Activated gamma-delta T cell treated with Interleukin-2 at 50 U/mL for 16 hours (primary cell): ENCODE measurements at regions not wholly inside any gene's neighbourhood (a gene's known extent, or its start where the extent isn't known, plus 50 kb on each side); places are given as distances from the start of the nearest gene placed in this dataset.
"Not testable (repeated sequence)": the region's sequence is repeated elsewhere in the genome, so short reads cannot be mapped to it uniquely, and the experiment has no call there.

Source experiments
- DNase-seq: peaks from one replicate; pipeline ENCODE4 v3.0.0-alpha.2; 2020

DNA sequence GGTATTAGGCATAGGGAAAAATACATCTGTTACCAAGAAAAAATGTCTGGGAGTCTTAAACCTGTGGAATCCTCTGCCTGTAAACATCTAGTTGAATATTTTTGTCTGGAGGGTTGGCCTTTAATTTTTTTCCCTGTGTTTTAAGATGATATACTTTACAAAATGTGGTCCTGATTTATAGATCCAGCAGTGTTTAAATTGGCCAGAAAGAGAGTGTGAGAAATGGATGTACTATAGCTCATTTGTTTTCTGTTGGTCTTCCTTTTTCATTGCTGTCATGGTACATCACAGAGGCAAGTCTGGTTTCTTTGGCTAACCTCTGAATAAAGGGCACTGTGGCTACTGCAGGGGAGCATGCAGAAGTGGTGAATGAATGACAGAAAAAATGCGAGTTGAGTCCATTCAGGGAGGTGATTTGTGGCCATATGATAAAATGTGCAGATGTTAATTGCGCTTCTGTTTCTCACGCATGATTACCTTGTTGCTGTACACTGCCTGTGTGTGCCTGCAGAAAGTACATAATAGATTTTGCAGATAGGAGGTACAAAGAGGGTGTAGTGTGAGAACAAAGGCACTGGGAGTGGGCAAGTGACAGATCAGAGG lies 150.0 kb downstream of the NFKBIZ start:
- no peak for DNase-seq

DNA sequence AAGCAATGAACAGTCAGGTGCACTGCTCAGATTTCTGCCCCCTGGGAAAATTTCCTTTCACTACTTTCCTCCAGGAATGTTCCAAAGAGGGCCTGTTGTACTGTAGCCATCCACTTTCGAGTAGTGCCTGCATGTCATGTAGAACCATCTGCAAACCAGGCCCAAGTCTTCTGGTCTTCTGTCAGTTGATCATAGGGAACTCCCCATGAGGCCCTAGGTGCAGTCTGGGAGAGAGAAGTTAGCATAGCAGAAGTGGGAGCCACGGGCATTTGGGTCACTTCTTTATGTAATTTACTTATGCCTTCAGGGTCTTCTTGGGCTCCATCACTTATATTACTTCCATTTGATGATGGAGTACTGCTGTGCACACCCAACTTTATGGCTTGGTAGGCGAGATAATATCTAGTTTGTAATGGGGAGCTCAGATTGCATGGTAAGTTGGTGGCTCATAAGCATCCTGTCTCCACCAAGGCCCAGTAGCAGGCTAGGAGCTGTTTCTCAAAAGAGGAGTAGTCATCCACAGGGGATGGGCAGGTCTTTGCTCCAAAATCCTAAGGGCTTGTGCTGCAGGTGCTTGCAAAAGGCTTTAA lies 151.4 kb downstream of the NFKBIZ start:
- no peak for DNase-seq

DNA sequence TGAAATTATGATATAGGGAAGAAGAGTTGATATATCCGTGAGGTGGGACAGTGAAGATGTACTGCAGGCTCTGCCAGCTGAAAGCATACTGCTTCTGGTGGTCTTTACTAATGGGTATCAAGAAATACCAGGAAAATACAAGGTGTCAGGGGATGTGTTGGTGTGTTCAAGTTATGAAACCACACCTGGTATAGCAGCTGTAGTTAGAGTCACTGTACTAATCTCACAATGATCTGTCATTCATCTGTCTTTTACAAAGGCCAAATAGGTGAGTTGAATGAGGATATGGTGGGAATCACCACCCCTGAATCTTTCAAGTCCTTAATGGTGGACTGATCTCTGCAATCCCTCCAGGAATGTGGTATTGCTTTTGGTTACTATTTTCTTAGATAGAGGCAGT lies 152.7 kb downstream of the NFKBIZ start:
- no peak for DNase-seq

DNA sequence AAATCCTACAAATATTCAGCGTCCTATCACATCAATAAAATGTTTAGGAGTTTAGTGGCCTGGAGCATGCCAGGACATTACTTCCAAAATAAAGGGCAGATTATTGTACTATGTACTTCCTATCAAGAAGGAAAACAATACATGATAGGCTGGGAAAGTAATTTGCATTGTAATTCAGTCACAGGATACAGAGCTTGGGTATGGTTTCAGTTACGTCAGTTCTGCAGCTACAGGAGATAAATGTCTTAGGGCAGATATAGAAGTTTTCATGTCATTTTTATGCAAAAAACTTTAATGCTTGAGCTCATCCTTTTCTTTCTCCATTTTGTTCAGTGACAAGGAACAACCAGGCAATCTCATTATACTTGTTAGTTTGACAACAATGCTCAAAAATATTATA lies 155.2 kb downstream of the NFKBIZ start:
- no peak for DNase-seq

DNA sequence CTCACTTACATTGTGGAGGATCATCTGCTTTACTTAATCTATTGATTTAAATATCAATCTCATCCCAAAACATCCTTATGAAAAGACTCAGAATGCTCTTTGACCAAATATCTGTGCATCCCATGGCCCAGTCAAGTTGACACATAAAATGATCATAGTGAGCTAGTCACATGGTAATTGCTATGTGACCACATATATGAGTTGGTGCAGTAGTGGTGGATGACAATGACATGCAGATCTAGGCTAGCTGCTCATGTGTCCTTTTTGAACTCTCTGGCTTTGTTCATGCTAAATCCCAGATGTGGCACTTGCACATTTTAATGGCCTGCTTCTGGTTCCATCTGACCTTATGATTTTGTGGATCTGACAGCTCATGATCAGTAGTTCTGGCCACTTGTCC lies 156.2 kb downstream of the NFKBIZ start:
- DNase-seq = no peak

DNA sequence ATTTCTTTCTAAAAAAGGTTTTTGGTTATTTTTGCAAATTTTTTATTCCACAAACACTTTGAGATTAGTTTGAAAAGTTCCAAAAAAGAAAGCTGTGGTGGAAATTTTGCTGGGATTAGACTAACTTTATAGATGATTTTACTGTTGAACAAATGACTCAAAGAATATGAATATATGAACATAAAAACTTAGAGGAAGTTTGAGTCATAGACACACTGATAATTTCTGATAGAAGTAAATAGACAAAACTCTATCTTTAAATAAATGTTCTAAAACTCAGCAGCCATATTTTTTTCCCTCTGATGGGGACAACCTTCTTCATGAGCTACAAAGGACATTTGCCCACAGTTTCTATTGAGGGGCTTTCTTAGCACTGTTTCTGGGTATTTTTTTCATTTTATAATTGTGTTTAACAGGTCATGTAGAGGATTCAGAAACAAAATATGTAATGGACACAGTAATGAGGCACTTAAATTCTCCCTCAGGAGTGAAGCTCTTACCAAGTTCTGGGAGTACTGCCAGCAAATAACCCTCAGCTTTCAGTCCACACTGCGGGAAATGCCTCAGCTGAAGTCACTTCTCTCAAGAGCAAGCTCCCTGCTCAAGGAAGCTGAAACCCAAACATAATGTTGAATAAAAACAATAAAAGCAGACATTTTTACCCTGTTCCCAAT lies 157.6 kb downstream of the NFKBIZ start:
- no peak for DNase-seq

DNA sequence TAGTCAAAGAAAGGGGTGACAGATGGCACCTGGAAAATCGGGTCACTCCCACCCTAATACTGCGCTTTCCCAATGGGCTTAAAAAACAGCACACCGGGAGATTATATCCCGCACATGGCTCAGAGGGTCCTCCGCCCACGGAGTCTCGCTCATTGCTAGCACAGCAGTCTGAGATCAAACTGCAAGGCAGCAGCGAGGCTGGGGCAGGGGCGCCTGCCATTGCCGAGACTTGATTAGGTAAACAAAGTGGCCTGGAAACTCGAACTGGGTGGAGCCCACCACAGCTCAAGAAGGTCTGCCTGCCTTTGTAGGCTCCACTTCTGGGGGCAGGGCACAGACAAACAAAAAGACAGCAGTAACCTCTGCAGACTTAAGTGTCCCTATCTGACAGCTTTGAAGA lies 159.1 kb downstream of the NFKBIZ start:
- not testable (repeated sequence) for DNase-seq

DNA sequence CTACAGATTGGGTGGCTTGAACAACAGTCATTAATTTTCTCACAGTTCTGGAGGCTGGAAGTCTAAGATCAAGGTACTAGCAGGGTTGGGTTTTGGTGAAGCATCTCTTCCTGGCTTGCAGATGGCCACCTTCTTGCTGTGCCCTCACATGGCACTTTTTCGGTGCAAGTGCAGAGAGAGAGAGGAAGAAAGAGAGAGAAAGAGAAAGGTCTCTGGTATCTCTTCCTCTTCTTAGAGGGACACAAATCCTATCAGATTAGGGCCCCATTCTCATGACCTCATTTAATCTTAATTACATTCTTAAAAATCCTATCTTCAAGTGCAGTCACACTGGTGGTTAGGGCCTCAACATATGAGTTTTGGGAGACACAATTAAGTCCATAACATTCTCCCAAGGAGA lies 167.1 kb downstream of the NFKBIZ start:
- no peak for DNase-seq

DNA sequence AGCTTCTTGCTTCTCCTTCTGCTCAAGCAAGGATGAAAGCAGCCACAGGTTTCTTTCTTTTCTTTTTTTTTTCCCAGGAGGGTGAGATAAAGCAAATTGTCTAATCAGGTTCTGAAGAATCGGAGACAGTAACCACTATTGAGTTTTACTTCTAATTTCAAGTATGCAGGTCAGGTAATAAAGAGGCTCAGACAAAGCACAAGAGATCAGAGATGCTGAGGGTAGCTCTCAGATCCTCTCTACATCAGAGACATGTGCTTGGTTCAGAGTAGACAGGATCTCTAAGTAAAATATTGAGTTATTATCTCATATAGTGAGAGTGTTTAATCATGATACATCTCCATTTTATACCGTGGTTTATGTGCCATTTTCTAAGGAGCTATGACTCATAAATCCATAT lies 168.5 kb downstream of the NFKBIZ start:
- no peak for DNase-seq

DNA sequence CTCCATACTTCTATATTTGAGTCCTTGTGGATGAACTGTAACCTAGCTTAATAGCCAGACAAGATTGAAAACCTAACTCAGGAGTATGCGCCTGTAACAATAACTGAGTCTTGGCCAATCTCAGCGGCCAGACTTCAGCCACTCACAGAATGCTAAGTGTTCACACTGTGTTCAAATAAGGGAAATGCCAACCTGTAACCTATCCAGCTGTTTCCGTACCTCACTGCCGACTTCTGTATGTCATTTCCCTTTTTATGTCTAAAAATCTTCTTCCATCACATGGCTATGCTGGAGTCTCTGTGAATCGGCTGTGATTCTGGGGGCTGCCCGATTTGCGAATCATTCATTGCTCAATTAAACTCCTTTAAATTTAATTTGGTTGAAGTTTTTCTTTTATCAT lies 169.2 kb downstream of the NFKBIZ start:
- DNase-seq = no peak

DNA sequence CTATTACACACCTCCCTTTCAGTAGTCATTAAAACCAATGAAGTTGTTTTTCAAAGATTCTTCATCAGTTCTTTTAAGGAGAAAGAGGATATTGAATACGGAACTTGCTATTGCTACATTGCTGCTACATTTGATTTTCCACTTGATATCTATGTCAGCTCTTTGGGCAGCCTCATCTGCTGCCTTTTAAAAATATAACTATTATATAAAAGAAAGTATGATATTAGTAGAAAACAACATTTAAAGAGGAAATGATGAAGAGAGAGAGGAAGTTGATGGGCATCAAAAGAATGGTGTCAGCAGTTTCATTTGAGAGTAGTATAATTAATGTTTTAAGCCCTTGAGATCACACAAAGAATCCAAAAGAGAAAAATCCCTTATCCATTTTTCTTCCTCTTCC lies 171.4 kb downstream of the NFKBIZ start:
- DNase-seq = no peak

DNA sequence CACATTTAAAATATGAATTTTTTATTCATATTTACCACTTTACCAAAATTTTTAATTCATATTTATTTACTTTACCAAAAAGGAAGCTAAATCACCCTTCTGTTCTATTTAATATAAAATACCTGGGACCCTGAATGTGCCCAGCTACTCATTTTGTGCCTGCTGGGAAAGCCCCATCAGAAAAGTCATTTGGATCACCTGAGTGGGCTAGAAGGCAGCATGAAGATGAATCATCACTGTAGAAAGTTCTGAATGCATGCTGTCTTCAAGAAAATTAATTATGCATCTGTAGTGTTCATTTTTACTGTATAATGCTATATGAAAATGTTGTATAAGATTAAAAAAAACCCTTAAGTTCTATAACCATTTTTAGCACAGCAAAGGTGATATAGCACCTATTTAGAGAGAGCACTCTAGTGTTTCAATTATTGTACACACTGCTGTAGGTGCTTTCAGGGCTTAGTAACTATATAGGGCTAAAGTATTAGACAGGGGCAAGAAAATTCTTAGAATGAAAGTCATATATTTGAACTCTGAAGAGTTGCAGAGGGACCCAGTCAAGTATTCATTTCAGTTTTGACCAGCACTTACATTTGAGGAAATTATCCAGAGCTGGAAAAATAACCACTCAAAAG lies 175.1 kb downstream of the NFKBIZ start:
- DNase-seq = no peak

DNA sequence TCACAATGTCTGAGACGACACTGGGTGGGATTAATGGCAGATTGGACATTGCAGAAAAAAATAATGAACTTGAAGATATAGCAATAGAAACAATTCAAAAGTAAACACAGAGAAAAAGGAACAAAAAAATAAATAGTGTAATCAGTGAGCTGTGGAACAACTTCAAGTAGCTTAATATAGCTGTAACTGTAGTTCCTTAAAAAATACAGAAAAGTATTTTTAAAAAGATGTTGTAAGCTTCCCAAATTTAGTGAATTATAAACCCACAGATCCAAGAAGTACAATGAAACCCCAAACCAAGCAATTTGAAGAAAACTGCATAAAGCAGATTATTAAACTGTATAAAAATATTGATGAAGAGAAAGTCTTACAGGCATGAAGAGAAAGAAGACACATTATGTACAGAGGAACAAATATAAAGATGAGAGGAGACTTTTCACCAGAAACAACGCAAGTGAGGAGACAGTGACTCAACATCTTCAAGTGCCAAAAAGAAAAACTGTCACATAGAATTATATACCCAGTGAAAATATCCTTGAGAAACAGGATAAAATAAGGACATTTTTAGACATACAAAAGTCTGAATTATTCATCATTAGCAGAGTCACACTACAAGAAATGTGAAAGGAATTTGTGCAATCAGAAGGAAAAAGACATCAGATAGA lies 176.4 kb downstream of the NFKBIZ start:
- no peak for DNase-seq

DNA sequence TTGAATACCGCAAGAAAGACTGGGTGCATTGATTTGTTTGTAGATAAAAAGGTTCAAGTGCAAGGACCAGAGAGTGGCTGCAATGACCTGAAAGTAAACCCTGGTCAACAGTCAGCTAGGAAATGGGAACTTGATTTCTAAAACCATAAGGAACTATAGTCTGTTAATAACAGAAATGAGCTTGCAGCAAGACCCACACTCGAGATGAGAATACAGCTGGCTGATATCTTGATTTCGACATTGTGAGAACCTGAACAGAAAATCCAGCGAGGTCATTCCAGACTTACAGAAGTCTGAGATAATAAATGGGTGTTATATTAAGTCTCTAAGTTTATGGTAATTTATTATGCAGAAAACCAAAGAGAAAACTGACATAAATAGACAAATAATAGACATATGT lies 177.3 kb downstream of the NFKBIZ start:
- DNase-seq = no peak

DNA sequence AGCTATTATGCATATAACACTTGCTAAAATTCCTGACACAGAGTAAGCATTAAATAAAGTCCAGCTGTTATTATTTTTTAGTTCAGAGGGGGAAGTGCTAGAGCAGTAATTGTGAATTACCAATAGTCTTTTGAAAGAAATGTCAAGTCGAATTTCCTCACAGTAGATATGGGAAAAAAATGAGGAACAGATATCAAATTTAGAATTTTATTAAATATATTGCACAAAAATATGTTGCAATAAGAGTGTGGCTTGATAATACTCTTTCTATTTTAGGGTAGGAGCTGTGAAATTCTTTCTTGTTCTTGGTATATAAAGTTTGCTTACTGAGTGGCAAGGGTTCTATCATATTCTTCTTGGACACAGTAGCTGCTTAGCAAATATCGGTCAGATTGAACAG lies 181.3 kb downstream of the NFKBIZ start:
- no peak for DNase-seq

DNA sequence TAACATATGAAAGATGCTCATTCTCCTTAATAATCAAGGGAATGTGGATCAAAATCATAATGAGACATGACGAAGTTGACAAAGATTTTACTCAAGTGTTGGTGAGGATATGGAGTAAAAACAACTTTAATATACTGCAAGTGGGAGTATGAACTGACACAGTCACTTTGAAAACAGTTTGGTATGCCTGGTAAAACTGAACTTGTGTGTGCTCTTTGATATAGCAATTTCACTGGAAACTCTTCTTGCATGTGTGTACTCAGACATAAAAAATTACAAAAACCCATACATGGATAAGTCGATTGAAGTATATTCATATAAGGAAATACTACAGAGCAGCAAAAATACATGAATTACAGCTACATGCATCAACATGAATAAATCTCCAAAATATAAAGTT lies 182.5 kb downstream of the NFKBIZ start:
- no peak for DNase-seq

DNA sequence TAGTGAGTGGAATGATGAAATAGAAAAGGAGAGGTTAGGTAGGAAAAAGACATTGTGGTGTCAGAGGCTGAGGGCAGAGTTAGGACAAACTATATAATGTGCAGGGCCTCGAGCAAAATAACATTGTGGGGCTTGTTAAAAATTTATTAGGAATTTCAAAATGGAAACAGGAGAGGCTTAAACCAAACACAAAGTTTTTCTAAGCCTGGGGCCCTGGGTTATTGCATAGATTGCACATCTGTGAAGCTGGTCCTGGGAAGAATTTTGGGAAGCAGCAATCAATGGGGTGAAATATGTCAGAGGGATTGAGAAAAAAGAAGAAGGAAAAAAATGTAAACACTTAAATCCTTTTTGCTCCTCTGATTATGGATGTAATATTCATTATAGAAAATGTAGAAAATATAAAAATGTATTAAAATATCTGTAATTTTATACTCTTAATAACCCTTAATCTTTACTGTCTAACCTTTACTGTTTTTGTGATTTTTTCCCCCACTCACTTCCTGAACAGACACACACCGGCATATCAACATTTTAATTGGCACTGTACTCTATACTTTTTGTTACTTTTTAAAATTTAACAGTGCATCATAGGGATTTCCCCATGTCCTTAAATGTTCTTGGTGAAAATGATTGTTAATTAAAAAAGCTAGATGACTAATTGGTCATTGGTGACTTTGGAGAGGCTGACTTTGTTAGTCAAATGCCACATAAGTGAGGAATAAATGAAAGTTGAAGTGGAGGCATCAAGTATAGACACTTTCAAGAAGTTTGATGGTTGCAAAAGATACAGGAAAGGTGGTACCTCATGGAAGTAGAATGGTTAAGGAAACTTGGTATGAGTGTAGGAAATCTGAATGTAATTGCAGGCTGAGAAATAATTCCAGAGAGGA lies 183.4 kb downstream of the NFKBIZ start:
- no peak for DNase-seq

DNA sequence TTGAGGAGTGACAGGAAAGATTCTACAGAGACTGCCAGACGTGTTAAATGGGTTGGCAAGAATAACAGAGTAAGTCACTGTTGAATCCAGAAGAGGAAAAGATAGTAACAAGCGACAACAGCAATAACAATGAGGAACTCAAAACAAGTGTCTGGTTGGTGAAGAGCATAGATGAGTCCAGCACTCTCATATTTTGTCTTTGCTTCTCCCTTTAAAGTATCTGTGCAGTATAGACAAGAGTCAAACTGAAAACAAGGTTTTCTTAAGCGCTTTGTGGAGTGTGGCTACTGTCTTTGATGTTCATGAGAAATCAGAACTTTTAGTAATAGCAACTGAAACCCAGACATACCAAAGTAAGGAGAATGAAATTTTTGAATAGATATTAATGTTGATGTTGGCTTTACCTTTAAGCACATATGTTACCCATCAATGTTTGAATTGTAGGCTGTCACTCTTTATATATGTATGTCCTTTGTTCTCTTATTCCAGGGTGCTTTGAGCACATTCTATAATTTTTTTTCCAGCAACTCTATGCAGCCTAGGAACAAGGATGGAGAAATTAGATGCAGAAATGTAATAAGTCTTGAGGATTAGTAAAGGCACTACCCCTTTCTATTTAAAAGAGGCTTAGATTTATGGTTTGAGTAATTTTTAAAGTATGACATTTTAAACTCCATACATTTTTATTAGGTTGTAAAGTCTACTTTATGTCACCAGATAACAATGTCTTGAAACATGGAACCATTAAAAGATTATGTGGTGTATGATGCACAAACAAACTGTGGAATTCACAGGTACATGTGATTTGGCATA lies 185.5 kb downstream of the NFKBIZ start:
- no peak for DNase-seq

DNA sequence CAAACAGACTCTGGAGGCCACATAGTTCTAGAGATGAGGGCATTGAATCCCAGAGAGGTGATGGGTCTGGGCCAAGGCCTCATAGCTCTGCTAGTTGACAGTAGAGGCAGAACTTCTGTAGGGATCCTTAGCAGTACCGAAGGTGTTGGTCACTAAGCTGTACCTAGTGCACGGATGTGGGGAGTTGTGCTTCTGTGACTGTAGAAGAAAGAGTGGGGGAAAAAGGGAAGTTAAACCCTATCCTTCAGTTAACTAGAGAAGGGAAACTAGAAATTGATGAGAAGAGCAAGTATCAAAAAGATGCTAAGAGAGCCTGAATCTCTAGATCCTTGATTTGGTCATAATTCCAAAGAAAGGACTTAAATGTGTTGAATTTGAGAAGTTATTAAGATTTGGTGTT lies 186.7 kb downstream of the NFKBIZ start:
- no peak for DNase-seq

DNA sequence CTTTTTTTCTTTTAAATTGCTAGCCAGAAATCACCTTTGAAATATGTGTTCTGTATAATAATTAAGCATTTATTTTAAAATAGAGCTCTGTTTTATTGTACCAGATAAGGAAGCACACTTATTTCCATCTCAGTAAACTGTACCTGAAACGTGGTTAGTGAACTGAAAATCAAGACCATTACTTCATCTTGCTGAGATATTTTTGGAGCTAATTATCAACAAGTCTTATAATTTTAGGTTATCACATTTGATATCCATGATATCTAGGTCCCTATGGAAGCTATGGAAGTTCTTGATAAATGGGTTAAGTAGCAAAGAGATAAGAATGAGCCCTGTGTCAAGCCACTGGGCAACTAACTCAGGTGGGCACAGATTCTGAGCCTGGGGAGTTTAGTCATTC lies 187.2 kb downstream of the NFKBIZ start:
- DNase-seq = no peak

DNA sequence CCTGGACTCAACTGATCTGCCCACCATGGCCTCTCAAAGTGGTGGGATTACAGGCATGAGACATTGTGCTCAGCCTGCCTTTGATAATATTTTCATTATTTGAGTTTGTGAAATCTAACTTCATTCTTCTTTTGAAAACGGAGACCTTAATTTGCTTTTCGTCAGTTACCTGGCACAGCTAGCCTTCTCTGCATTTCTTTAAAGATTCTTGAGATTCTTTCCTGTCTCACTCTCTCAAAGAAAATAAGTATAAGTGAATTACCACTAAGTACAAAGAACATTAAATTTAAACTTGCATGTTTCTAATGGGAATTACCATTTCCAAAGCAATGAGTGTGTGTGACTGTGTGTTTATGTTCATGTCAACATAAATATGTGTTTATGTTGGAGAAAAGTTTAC lies 187.9 kb downstream of the NFKBIZ start:
- no peak for DNase-seq

DNA sequence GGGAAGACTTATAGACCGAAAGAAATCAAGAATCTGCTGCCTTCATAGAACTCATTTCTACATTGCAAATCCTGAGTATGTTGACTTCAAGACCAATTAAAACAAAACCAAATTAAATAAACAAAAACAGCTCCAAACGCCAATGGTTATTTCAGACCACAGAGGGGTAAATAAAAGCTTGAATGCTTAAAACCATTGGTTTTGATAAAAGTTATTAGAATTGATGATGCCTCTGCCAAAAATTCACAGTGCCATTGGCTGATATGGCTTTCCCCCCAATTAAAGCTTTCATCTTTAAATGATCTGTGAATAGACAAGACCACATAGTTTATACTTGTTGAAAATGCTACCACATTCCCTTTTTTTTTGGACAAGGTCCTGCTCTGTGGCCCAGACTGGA lies 188.5 kb downstream of the NFKBIZ start:
- no peak for DNase-seq
